HG02852 (cell line): ENCODE measurements at regions not wholly inside any gene's neighbourhood (a gene's known extent, or its start where the extent isn't known, plus 50 kb on each side); places are given as distances from the start of the nearest gene placed in this dataset.
A peak's percentile ranks its signal among the peaks of the same experiment; 100 is the strongest.
"Not testable (repeated sequence)": the region's sequence is repeated elsewhere in the genome, so short reads cannot be mapped to it uniquely, and the experiment has no call there.

Experiments
- ATAC-seq: cut with Tn5 transposase; IDR thresholded peaks from one replicate; pipeline ENCODE4 v1.9.1; 2021; ENCODE audit warnings: mild to moderate bottlenecking, moderate library complexity; ENCODE audit not compliant: unreplicated experiment

GRCh38 chrX:76774912-76775311 lies 347.4 kb downstream of the MAGEE1 start:
- not testable (repeated sequence) for ATAC-seq

- ATAC-seq: no peak
Measured at GRCh38 chrX:76796311-76796710, 368.8 kb downstream of the MAGEE1 start.

GRCh38 chrX:76802708-76803107 lies 375.2 kb downstream of the MAGEE1 start:
- no peak for ATAC-seq

- no peak for ATAC-seq
Measured at GRCh38 chrX:76815754-76816153, 388.2 kb downstream of the MAGEE1 start.

- ATAC-seq: not testable (repeated sequence)
Measured at GRCh38 chrX:76817279-76817678, 389.8 kb downstream of the MAGEE1 start.

GRCh38 chrX:76821276-76821675 lies 393.8 kb downstream of the MAGEE1 start:
- ATAC-seq: no peak

GRCh38 chrX:76827672-76828071 lies 400.2 kb downstream of the MAGEE1 start:
- no peak for ATAC-seq

GRCh38 chrX:76840902-76841301 lies 413.4 kb downstream of the MAGEE1 start:
- ATAC-seq: not testable (repeated sequence)

- no peak for ATAC-seq
Measured at GRCh38 chrX:76850851-76851250, 423.3 kb downstream of the MAGEE1 start.

GRCh38 chrX:76862509-76862908 lies 435.0 kb downstream of the MAGEE1 start:
- ATAC-seq: no peak

- ATAC-seq: no peak
Measured at GRCh38 chrX:76893930-76894329, 466.4 kb downstream of the MAGEE1 start.

- ATAC-seq: no peak
Measured at GRCh38 chrX:76915836-76916235, 488.3 kb downstream of the MAGEE1 start.

- no peak for ATAC-seq
Measured at GRCh38 chrX:76918033-76918432, 490.5 kb downstream of the MAGEE1 start.

- ATAC-seq: no peak
Measured at GRCh38 chrX:76919761-76920160, 492.3 kb downstream of the MAGEE1 start.

- no peak for ATAC-seq
Measured at GRCh38 chrX:76920607-76921006, 493.1 kb downstream of the MAGEE1 start.

- ATAC-seq: no peak
Measured at GRCh38 chrX:76921176-76921575, 493.7 kb downstream of the MAGEE1 start.

GRCh38 chrX:76922100-76922499 lies 494.6 kb downstream of the MAGEE1 start:
- ATAC-seq: no peak

- ATAC-seq: not testable (repeated sequence)
Measured at GRCh38 chrX:76924616-76925015, 497.1 kb downstream of the MAGEE1 start.

GRCh38 chrX:76931518-76931917 lies 504.0 kb downstream of the MAGEE1 start:
- peak; percentile 60 for ATAC-seq

GRCh38 chrX:76957485-76957884 lies 489.7 kb upstream of the FGF16 start:
- ATAC-seq: no peak

- ATAC-seq: peak; percentile 69
Measured at GRCh38 chrX:76971393-76972376, 475.5 kb upstream of the FGF16 start.

- ATAC-seq: no peak
Measured at GRCh38 chrX:76977452-76977851, 469.7 kb upstream of the FGF16 start.
